Left ventricle myocardium inferior (tissue), 1 donor: ENCODE measurements at regions not wholly inside any gene's neighbourhood (a gene's known extent, or its start where the extent isn't known, plus 50 kb on each side); places are given as distances from the start of the nearest gene placed in this dataset.

ENCODE experiments used
- DNase-seq: peaks from one replicate; pipeline ENCODE4 v3.0.0-alpha.2; 2020
- H3K27ac ChIP-seq: fragments of 200-600 bp; replicated peaks from 2 replicates; pipeline ENCODE4 v1.8.0; 2021
- H3K27me3 ChIP-seq: fragments of 200-600 bp; 2 replicates; pipeline ENCODE4 v1.8.0; 2021; ENCODE audit warnings: low read depth
- H3K36me3 ChIP-seq: fragments of 200-600 bp; 2 replicates; pipeline ENCODE4 v1.8.0; 2021
- H3K4me1 ChIP-seq: fragments of 200-600 bp; 2 replicates; pipeline ENCODE4 v1.8.0; 2021
- H3K4me3 ChIP-seq: fragments of 200-600 bp; 2 replicates; pipeline ENCODE4 v1.8.0; 2021; ENCODE audit warnings: mild to moderate bottlenecking, moderate library complexity
- H3K9me3 ChIP-seq: fragments of 200-600 bp; replicated peaks from 2 replicates; pipeline ENCODE4 v1.8.0; 2021
- intact Hi-C: fragments of 100-400 bp; cut with micrococcal nuclease; formaldehyde crosslinking; loops from one replicate; pipeline ENCODE4 v1.11.0; 2022
- TF ChIP-seq, protein P1 (sequence below): fragments of 200-600 bp; IDR thresholded peaks from 2 replicates; pipeline ENCODE4 v1.8.0; 2021; ENCODE audit warnings: antibody characterized with exemption, mild to moderate bottlenecking, borderline replicate concordance
- donor health status: DM: no; HTN: yes; CAD: no; lungs with severe emphysema.

DNA sequence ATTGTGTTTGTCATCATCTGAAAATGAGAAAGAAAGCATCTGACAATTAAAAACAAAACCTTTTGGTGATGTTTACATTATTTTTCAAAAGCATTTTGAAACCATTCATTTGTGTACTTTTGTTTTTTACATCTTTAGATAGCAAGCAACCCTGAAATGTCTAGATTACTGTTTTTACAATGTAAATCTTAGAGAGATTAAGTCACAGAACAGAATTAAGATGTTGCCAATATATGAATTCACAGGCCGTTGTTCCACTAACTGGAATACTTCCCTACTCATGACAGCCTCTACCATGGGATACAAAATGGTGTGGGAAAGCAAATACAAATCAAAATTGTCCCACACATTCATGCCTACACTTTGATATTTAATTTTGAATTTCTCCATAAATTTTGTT lies 480.0 kb upstream of the ZEB2 start:
- no peaks in the 10 kb centered on the region for H3K9me3 ChIP-seq
- no peak for DNase-seq
- H3K27me3 ChIP-seq, result no peaks in the 10 kb centered on the region
- no peak overlapping the region for H3K4me3 ChIP-seq
- H3K4me1 ChIP-seq, result no peaks in the 10 kb centered on the region
- intact Hi-C loops, result loop anchor here (5.0 kb wide), 1 partner anchor 123 kb away; no protein-coding TSS in a partner anchor
- no peaks in the 10 kb centered on the region for H3K36me3 ChIP-seq
- TF ChIP-seq, protein P1, sequence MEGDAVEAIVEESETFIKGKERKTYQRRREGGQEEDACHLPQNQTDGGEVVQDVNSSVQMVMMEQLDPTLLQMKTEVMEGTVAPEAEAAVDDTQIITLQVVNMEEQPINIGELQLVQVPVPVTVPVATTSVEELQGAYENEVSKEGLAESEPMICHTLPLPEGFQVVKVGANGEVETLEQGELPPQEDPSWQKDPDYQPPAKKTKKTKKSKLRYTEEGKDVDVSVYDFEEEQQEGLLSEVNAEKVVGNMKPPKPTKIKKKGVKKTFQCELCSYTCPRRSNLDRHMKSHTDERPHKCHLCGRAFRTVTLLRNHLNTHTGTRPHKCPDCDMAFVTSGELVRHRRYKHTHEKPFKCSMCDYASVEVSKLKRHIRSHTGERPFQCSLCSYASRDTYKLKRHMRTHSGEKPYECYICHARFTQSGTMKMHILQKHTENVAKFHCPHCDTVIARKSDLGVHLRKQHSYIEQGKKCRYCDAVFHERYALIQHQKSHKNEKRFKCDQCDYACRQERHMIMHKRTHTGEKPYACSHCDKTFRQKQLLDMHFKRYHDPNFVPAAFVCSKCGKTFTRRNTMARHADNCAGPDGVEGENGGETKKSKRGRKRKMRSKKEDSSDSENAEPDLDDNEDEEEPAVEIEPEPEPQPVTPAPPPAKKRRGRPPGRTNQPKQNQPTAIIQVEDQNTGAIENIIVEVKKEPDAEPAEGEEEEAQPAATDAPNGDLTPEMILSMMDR, result no peak
- peak overlapping the region; percentile 79 for H3K27ac ChIP-seq

DNA sequence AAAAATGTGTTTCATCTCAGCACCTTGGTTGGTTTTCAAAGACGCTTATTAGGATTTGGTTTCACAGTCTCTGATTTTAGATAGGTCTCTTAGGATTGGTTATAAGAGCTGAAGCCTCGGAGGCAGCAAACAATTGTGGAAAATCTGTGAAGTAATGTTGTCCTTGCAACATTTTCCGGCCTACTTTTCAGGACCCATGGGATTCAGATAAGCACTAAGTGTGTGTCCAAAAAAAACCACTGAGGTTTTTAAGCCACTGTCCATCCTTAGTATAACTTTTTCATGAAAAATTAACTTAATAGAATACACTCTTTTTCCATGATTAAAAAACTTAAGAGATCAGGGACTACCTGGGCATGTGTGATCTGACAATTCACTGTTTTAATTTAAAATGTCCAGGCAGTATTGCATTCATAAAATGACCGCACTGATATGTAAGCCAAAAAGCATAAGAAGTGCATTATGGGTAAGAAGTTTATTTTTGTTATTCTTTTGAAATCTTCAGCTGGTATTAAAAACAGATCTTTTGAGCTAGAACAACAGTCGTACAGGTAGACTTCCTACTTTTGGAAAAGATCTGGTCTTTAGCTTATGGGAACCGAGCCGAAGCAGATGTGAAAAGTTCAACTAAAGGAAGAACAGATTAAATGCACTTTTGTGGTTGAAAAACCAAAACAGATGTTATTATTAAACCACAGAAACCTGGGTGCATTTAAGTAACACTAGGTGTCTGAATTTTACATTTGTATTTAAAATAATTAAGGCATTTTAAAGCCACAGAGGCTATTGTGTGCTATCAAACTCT lies 479.4 kb upstream of the ZEB2 start:
- no peaks in the 10 kb centered on the region for H3K9me3 ChIP-seq
- no peaks in the 10 kb centered on the region for H3K36me3 ChIP-seq
- no peaks in the 10 kb centered on the region for H3K4me1 ChIP-seq
- TF ChIP-seq, protein P1, result no peak
- no peak overlapping the region for H3K4me3 ChIP-seq
- H3K27ac ChIP-seq, result peak overlapping the region; percentile 79
- intact Hi-C loops, result loop anchor here (5.0 kb wide), 1 partner anchor 122 kb away; no protein-coding TSS in a partner anchor
- no peaks in the 10 kb centered on the region for H3K27me3 ChIP-seq
- DNase-seq, result no peak

DNA sequence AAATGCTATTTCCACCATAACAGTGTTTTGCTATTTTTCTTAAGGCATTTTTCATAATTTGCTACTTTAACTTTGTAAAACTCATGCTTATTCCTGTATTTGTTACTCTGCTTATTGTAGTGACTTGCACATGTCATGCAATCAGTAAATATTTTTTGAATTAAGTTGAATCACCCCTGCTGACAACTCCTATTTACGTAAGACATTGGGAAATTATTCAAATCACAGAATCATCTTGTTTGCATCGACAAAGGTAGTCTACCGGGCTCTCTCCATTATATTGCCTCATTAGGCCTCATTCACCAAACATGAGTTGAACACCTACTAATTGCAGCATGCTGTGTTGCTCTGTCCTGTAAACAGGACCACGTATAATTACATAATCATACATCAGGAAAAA lies 478.5 kb upstream of the ZEB2 start:
- Histone ChIP-seq H3K27ac (peak overlapping the region; percentile 79), H3K9me3 (no peaks in the 10 kb centered on the region), H3K36me3 (no peaks in the 10 kb centered on the region), H3K27me3 (no peaks in the 10 kb centered on the region), H3K4me1 (no peaks in the 10 kb centered on the region), H3K4me3 (no peak overlapping the region)
- intact Hi-C loops, result loop anchor here (5.0 kb wide), 1 partner anchor 121 kb away; no protein-coding TSS in a partner anchor
- TF ChIP-seq, protein P1, result no peak
- DNase-seq, result no peak

DNA sequence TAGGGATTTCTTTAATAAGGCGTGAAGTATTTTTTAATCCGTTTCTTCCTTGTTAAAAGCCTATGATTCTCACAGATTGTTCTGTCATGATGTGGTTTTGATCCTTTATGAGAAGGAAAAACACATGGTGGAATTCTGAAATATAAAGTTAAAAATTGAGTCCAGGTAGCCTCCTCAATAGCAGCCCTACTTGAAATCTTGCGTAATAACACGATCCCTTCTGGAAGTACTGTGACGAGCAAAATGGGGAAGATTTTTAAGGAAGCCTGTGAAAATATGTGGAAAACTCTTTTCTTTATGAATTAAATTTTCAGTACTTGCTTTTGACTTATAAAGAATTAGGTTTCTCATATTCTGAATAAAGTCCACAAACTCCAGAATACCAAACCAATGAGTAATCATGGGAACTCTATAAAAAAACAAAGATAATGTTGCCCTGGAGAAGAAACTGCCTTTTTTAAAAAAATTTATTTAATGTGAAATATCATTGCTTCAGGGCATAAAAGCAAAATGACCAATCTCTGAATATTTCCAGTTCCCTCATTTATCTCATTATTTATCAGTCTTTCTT lies 476.4 kb upstream of the ZEB2 start:
- intact Hi-C loops, result loop anchor here (5.0 kb wide), 1 partner anchor 119 kb away; no protein-coding TSS in a partner anchor
- no peak for DNase-seq
- H3K4me1 ChIP-seq, result no peaks in the 10 kb centered on the region
- H3K36me3 ChIP-seq, result no peaks in the 10 kb centered on the region
- H3K27ac ChIP-seq, result peak overlapping the region; percentile 79
- H3K27me3 ChIP-seq, result no peaks in the 10 kb centered on the region
- no peak overlapping the region for H3K4me3 ChIP-seq
- TF ChIP-seq, protein P1, result no peak
- no peaks in the 10 kb centered on the region for H3K9me3 ChIP-seq

DNA sequence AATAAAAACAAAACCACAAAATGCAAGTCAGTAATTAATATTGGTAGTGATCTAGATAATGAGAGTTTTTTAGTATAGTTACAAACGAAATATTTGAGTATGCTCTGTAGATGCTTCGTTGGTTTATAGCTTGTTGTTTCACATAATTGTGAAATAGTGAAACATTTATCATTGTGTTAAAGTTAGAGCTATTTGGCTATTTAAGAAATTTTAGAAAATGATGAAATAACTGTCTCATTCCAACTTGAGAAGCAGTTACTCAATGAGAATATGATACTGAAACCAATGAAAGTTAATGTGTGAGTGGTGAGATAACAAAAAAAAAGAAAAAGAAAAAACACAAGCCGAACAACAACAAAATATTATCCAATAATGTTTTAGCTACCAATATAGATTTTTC lies 475.6 kb upstream of the ZEB2 start:
- DNase-seq, result no peak
- Histone ChIP-seq H3K27ac (peak overlapping the region; percentile 79), H3K36me3 (no peaks in the 10 kb centered on the region), H3K4me1 (no peaks in the 10 kb centered on the region), H3K27me3 (no peaks in the 10 kb centered on the region), H3K4me3 (peak overlapping the region; percentile 4), H3K9me3 (no peaks in the 10 kb centered on the region)
- TF ChIP-seq, protein P1, result no peak
- intact Hi-C loops, result loop anchor here (5.0 kb wide), 1 partner anchor 118 kb away; no protein-coding TSS in a partner anchor
